ENCODE measurements at regions not wholly inside any gene's neighbourhood (a gene's known extent, or its start where the extent isn't known, plus 50 kb on each side); places are given as distances from the start of the nearest gene placed in this dataset.

GRCh38 chr5:92309336-92309991 lies 926.3 kb upstream of the ARRDC3 start:
- TF ChIP-seq, protein P1, sequence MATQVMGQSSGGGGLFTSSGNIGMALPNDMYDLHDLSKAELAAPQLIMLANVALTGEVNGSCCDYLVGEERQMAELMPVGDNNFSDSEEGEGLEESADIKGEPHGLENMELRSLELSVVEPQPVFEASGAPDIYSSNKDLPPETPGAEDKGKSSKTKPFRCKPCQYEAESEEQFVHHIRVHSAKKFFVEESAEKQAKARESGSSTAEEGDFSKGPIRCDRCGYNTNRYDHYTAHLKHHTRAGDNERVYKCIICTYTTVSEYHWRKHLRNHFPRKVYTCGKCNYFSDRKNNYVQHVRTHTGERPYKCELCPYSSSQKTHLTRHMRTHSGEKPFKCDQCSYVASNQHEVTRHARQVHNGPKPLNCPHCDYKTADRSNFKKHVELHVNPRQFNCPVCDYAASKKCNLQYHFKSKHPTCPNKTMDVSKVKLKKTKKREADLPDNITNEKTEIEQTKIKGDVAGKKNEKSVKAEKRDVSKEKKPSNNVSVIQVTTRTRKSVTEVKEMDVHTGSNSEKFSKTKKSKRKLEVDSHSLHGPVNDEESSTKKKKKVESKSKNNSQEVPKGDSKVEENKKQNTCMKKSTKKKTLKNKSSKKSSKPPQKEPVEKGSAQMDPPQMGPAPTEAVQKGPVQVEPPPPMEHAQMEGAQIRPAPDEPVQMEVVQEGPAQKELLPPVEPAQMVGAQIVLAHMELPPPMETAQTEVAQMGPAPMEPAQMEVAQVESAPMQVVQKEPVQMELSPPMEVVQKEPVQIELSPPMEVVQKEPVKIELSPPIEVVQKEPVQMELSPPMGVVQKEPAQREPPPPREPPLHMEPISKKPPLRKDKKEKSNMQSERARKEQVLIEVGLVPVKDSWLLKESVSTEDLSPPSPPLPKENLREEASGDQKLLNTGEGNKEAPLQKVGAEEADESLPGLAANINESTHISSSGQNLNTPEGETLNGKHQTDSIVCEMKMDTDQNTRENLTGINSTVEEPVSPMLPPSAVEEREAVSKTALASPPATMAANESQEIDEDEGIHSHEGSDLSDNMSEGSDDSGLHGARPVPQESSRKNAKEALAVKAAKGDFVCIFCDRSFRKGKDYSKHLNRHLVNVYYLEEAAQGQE (IDR thresholded peaks at IDR 0.05; ENCODE audit: insufficient replicate concordance, low read depth): no peak
- TF ChIP-seq, protein P2, sequence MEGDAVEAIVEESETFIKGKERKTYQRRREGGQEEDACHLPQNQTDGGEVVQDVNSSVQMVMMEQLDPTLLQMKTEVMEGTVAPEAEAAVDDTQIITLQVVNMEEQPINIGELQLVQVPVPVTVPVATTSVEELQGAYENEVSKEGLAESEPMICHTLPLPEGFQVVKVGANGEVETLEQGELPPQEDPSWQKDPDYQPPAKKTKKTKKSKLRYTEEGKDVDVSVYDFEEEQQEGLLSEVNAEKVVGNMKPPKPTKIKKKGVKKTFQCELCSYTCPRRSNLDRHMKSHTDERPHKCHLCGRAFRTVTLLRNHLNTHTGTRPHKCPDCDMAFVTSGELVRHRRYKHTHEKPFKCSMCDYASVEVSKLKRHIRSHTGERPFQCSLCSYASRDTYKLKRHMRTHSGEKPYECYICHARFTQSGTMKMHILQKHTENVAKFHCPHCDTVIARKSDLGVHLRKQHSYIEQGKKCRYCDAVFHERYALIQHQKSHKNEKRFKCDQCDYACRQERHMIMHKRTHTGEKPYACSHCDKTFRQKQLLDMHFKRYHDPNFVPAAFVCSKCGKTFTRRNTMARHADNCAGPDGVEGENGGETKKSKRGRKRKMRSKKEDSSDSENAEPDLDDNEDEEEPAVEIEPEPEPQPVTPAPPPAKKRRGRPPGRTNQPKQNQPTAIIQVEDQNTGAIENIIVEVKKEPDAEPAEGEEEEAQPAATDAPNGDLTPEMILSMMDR (IDR thresholded peaks at IDR 0.05; ENCODE audit: insufficient read depth, low read length): no peak
- TF ChIP-seq GABPA (IDR thresholded peaks at IDR 0.05; ENCODE audit: low read depth): no peak
- TF ChIP-seq POLR2AphosphoS5 (IDR thresholded peaks at IDR 0.05; ENCODE audit: low read depth): no peak

All from HL-60 (cell line).